ENCODE measurements at regions not wholly inside any gene's neighbourhood (a gene's known extent, or its start where the extent isn't known, plus 50 kb on each side); places are given as distances from the start of the nearest gene placed in this dataset.

- Histone ChIP-seq H3K4me3 (no peak overlapping the region), H3K36me3 (ENCODE audit: low read depth) (no peaks in the 10 kb centered on the region), H3K9me3 (no peaks in the 10 kb centered on the region), H3K4me1 (ENCODE audit: low read depth) (no peaks in the 10 kb centered on the region)
- TF ChIP-seq CTCF (IDR thresholded peaks at IDR 0.05) = no peak
- DNase-seq (no peak), ATAC-seq (no peak)
- intact Hi-C loops (cut with DNase I, micrococcal nuclease) = no loop called here
Measured at GRCh38 chr5:91712718-91713117, 329.6 kb upstream of the ARRDC3 start.

GRCh38 chr5:91707521-91707841 is 324.4 kb upstream of the ARRDC3 start:
- no peak for TF ChIP-seq CTCF (IDR thresholded peaks at IDR 0.05)
- DNase-seq = no peak
- Histone ChIP-seq H3K36me3 (ENCODE audit: low read depth) (no peaks in the 10 kb centered on the region), H3K9me3 (no peaks in the 10 kb centered on the region), H3K4me1 (ENCODE audit: low read depth) (no peaks in the 10 kb centered on the region), H3K4me3 (no peak overlapping the region)
- ATAC-seq = no peak
- intact Hi-C loops (cut with DNase I, micrococcal nuclease) = no loop called here

GRCh38 chr5:91706785-91707520 is 323.8 kb upstream of the ARRDC3 start:
- intact Hi-C loops (cut with DNase I, micrococcal nuclease) = no loop called here
- no peaks in the 10 kb centered on the region for H3K4me1 ChIP-seq (ENCODE audit: low read depth)
- no peaks in the 10 kb centered on the region for H3K9me3 ChIP-seq
- no peaks in the 10 kb centered on the region for H3K36me3 ChIP-seq (ENCODE audit: low read depth)
- ATAC-seq (no peak), DNase-seq (no peak)
- no peak for TF ChIP-seq CTCF (IDR thresholded peaks at IDR 0.05)
- H3K4me3 ChIP-seq = no peak overlapping the region

- Histone ChIP-seq H3K4me3 (no peak overlapping the region), H3K9me3 (no peaks in the 10 kb centered on the region), H3K36me3 (ENCODE audit: low read depth) (no peaks in the 10 kb centered on the region), H3K4me1 (ENCODE audit: low read depth) (no peaks in the 10 kb centered on the region)
- no peak for DNase-seq
- intact Hi-C loops (cut with DNase I, micrococcal nuclease) = no loop called here
- ATAC-seq = no peak
- no peak for TF ChIP-seq CTCF (IDR thresholded peaks at IDR 0.05)
Measured at GRCh38 chr5:91703128-91703527, 320.0 kb upstream of the ARRDC3 start.

- H3K36me3 ChIP-seq (ENCODE audit: low read depth) = no peaks in the 10 kb centered on the region
- no peaks in the 10 kb centered on the region for H3K4me1 ChIP-seq (ENCODE audit: low read depth)
- H3K9me3 ChIP-seq = no peaks in the 10 kb centered on the region
- DNase-seq (no peak), ATAC-seq (no peak)
- no peak overlapping the region for H3K4me3 ChIP-seq
- intact Hi-C loops (cut with DNase I, micrococcal nuclease) = no loop called here
- no peak for TF ChIP-seq CTCF (IDR thresholded peaks at IDR 0.05)
Measured at GRCh38 chr5:91699429-91699828, 316.3 kb upstream of the ARRDC3 start.

GRCh38 chr5:91691592-91691991 is 308.5 kb upstream of the ARRDC3 start:
- Histone ChIP-seq H3K36me3 (ENCODE audit: low read depth) (no peaks in the 10 kb centered on the region), H3K9me3 (no peaks in the 10 kb centered on the region), H3K4me3 (no peak overlapping the region), H3K4me1 (ENCODE audit: low read depth) (no peaks in the 10 kb centered on the region)
- DNase-seq = no peak
- intact Hi-C loops (cut with DNase I, micrococcal nuclease) = no loop called here
- ATAC-seq = no peak
- no peak for TF ChIP-seq CTCF (IDR thresholded peaks at IDR 0.05)

Data from mucosa of descending colon (tissue), 3 donors.